Glutamatergic neuron (in vitro differentiated cells): ENCODE measurements at regions not wholly inside any gene's neighbourhood (a gene's known extent, or its start where the extent isn't known, plus 50 kb on each side); places are given as distances from the start of the nearest gene placed in this dataset.

Experiments used
- DNase-seq: peaks from one replicate; pipeline ENCODE4 v3.0.0; 2022
- H3K27ac Mint-ChIP-seq: one replicate; pipeline ENCODE4 v1.8.0; 2020; ENCODE audit warnings: mild to moderate bottlenecking, mixed read lengths, inconsistent platforms; ENCODE audit not compliant: unreplicated experiment
- H3K27me3 Mint-ChIP-seq: one replicate; pipeline ENCODE4 v1.8.0; 2020; ENCODE audit warnings: mild to moderate bottlenecking, moderate library complexity, mixed read lengths, inconsistent platforms; ENCODE audit not compliant: unreplicated experiment
- H3K36me3 Mint-ChIP-seq: one replicate; pipeline ENCODE4 v1.8.0; 2020; ENCODE audit warnings: mild to moderate bottlenecking, mixed read lengths, inconsistent platforms; ENCODE audit not compliant: unreplicated experiment
- H3K4me1 Mint-ChIP-seq: one replicate; pipeline ENCODE4 v1.8.0; 2020; ENCODE audit warnings: mild to moderate bottlenecking, low read depth, mixed read lengths, inconsistent platforms; ENCODE audit not compliant: unreplicated experiment
- H3K4me3 Mint-ChIP-seq: one replicate; pipeline ENCODE4 v1.8.0; 2020; ENCODE audit warnings: mild to moderate bottlenecking, mixed read lengths, inconsistent platforms; ENCODE audit not compliant: unreplicated experiment
- H3K9me3 Mint-ChIP-seq: one replicate; pipeline ENCODE4 v1.8.0; 2020; ENCODE audit warnings: mild to moderate bottlenecking, moderate library complexity, mixed read lengths, inconsistent platforms; ENCODE audit not compliant: unreplicated experiment
- CTCF ChIP-seq: fragments of 200-600 bp; sonication (generic); IDR thresholded peaks from one replicate; pipeline ENCODE4 v1.5.0; 2021; ENCODE audit not compliant: partially characterized antibody, unreplicated experiment

GRCh38 chr3:59653405-59654122 lies 603.7 kb upstream of the CFAP20DC start:
- Mint-ChIP-seq H3K36me3 (peaks cover 28% of the 10 kb centered on the region), H3K27ac (no peak overlapping the region), H3K27me3 (no peaks in the 10 kb centered on the region), H3K4me3 (no peak overlapping the region), H3K4me1 (no peaks in the 10 kb centered on the region), H3K9me3 (peaks cover 13% of the 10 kb centered on the region)
- no peak for TF ChIP-seq CTCF
- DNase-seq, result no peak

GRCh38 chr3:59644479-59645402 lies 594.9 kb upstream of the CFAP20DC start:
- Mint-ChIP-seq H3K9me3 (peaks cover 12% of the 10 kb centered on the region), H3K4me1 (peaks cover 2% of the 10 kb centered on the region), H3K27ac (no peak overlapping the region), H3K4me3 (no peak overlapping the region), H3K27me3 (peaks cover 3% of the 10 kb centered on the region), H3K36me3 (peaks cover 27% of the 10 kb centered on the region)
- DNase-seq, result no peak
- TF ChIP-seq CTCF, result no peak

- peaks cover 3% of the 10 kb centered on the region for H3K27me3 Mint-ChIP-seq
- DNase-seq, result no peak
Observed at GRCh38 chr3:59641169-59641899, 591.5 kb upstream of the CFAP20DC start.

GRCh38 chr3:59632760-59633573 lies 583.1 kb upstream of the CFAP20DC start:
- DNase-seq, result peak; percentile 19
- no peak for TF ChIP-seq CTCF
- Mint-ChIP-seq H3K4me3 (no peak overlapping the region), H3K9me3 (peaks cover 10% of the 10 kb centered on the region), H3K36me3 (no peaks in the 10 kb centered on the region), H3K27ac (peak overlapping the region; percentile 40), H3K27me3 (peaks cover 4% of the 10 kb centered on the region), H3K4me1 (peaks cover 22% of the 10 kb centered on the region)

More at GRCh38 chr3:59641169-59641899, 591.5 kb upstream of the CFAP20DC start:
- Mint-ChIP-seq H3K4me3 (no peak overlapping the region), H3K27ac (no peak overlapping the region), H3K4me1 (peaks cover 4% of the 10 kb centered on the region), H3K36me3 (no peaks in the 10 kb centered on the region), H3K9me3 (peaks cover 2% of the 10 kb centered on the region)
- TF ChIP-seq CTCF, result no peak
